HG02763 (cell line): ENCODE measurements at regions not wholly inside any gene's neighbourhood (a gene's known extent, or its start where the extent isn't known, plus 50 kb on each side); places are given as distances from the start of the nearest gene placed in this dataset.

ENCODE experiments used
- ATAC-seq: cut with Tn5 transposase; IDR thresholded peaks from one replicate; pipeline ENCODE4 v1.9.1; 2021; ENCODE audit warnings: mild to moderate bottlenecking, moderate library complexity; ENCODE audit not compliant: unreplicated experiment

GRCh38 chr1:193365966-193366365, 179.6 kb upstream of the B3GALT2 start:
- ATAC-seq, result no peak

GRCh38 chr1:193359631-193360030, 173.2 kb upstream of the B3GALT2 start:
- ATAC-seq, result no peak

GRCh38 chr1:193358419-193358818, 172.0 kb upstream of the B3GALT2 start:
- ATAC-seq, result no peak

DNA sequence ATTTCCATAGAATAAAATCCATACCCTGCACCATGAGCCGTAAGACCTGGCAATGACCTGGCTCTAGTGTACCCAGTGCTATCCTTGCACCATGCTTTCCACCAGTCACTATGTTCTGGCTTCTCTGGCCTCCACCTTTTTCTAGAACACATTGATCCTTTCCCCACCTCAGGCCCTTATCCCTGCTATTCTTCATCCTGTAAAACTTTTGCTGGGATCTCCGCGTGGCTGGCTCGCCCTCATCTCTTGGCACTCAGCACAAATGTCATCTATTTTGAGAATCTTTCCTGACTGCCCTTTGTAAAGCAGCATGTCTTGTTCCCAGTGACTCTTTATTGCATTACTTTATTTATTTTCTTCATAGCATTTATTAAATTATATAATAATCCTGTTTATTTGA, 169.8 kb upstream of the B3GALT2 start:
- ATAC-seq, result no peak

DNA sequence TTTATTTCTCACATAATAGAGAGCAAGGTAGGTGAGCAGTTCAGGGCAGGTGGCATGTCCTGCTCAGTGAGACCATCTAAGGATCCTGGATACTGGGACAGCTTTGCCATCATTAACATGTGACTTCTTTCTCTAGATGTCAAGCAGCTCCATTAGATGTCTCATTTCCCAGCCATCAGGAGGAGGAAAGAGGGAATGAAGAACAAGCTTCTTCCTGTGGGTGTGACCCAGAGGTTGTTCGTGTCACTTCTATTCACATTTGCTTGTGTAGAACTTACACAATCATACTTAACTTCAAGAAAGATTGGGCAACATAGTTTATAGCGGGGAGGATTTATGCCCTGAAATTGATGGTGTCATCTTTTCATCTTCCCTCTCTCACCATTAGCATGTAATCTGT, 169.2 kb upstream of the B3GALT2 start:
- ATAC-seq, result no peak

DNA sequence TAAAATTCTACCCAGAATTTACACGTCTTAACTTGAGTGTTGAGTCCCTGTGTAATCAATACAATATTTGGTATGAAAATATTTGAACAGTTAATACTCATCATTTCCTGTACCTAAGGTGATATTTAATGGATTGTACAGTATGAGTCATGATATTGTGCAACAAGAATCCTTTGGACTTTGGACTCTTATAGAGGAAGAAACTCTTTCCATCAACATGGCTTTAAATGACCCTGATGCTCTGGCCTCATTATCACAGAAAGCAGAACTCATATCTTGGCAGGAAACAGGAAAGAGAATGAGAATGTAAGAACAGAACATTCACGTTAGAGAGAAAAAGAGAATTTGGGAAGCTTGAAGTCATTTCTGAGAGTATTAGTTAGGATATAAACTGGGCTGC, 168.8 kb upstream of the B3GALT2 start:
- ATAC-seq, result no peak

GRCh38 chr1:193348769-193349535, 162.5 kb upstream of the B3GALT2 start:
- ATAC-seq, result no peak

DNA sequence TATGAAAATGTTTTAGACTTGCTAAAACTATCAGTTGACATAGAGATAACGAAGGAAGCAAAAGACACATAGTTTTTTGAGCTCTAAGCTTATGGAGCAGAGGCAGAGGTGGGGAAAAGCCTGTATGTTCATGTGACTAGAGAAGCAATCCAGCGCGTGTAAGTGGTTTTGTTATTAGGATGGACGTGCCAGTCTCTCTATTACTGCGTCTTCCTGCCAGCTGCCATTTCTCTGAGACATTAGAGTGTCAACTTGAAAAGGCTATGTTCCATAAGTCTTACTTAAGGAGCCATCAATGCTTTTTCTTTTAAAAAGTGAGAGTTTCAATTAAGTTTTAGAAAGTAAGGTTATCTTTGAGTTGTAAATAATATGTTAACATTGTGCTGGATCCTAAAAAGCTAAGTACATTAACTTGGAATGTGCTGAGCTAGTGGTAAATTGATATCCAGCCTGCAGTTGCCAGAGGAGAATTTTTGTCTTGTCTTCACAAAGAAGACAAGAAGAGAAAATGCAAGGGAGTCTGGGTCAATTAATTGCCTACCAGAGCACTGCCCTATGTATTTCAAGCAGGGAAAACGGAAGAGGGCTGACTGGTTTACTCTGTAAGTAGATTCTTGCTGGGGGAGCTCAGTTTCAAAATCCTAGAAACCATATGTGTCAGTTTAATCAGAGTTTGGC, 161.8 kb upstream of the B3GALT2 start:
- no peak for ATAC-seq

GRCh38 chr1:193346085-193346484, 159.7 kb upstream of the B3GALT2 start:
- ATAC-seq, result no peak

DNA sequence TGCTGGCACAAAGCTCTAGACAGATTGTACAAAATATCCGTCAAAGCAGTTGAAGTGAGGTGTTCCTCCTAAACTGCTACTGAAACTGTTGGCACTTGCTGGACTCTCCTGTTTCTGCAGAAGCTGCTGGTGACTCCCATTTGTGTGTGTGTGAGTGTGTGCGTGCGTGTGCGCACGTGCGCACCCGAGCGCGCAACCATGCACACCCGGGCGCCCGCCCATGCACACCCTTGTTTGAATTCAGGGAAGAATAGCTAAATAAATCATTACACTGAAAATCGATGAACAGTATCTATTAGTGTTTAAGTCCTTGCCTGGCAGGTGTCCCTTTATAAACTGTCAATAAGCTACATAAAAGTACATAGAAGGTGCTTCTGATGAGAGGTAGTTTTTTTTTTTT, 156.4 kb upstream of the B3GALT2 start:
- ATAC-seq, result no peak

GRCh38 chr1:193340331-193340730, 153.9 kb upstream of the B3GALT2 start:
- no peak for ATAC-seq

- ATAC-seq, result no peak
Measured at GRCh38 chr1:193339401-193339800, 153.0 kb upstream of the B3GALT2 start.

DNA sequence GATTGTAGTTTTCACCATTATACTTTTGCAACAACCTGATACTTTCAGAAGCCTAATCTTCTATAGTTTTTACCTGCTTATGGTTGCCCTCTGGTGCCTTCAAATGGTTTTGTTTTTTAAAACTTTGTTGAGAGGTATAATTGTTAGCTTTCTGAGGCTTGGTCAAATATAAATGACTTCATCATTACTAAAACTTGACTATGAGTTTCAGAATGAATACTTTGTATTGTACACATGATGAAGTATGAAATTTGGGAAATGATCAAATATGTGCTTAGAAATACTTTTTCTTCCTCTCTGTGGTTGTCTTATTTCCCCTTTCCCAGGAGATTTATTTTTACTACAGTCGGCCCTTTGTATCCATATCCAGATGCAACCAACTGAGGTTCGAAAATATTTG, 151.8 kb upstream of the B3GALT2 start:
- ATAC-seq, result no peak

DNA sequence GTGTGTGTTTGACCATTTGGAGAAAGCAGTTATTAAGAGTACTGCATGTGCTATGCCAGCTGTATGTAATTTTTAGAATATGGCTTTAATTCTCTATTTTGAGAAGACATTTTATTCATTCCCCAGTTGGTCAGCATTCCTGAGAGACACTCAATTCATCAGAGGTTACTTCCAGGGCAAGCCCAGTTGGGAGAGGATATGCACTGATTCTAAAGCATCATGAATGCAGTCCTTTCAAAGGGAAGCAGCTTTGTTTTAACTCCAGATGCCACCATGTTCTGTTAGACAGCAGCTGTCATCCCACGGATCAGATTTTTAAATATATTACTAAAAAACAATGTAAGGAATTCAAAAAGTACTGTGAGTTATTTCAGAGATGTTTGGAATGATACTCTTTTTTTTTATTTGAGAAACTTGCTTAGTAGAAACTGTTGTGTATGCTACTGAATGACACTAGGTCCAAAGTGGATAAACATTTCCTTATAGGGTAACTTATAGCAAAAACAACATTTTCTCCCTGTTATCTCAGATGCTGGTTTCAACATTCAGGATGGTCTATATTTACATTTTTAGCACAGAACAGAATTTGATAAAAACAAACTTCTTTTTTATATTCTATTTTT, 149.5 kb upstream of the B3GALT2 start:
- ATAC-seq, result no peak

- no peak for ATAC-seq
Measured at GRCh38 chr1:193333166-193333565, 146.8 kb upstream of the B3GALT2 start.

DNA sequence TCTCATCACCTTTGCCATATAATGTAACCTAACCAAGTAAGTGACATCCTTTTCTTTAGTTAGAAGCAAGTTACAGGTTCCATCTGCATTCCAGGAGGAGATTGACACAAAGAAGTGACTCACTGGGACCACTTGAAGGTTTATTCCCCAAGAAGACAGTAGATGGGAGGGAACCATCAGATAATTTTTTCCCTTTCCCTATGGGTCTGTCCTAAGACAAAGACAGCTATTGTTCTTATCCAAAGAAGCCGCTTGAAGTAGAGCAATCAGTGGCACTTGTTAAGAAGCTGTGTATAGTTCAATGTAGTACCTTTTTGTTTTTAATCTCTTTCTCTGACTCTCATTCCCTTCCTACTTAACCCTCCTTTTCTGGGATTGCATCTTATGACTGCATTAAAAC, 139.9 kb upstream of the B3GALT2 start:
- no peak for ATAC-seq

DNA sequence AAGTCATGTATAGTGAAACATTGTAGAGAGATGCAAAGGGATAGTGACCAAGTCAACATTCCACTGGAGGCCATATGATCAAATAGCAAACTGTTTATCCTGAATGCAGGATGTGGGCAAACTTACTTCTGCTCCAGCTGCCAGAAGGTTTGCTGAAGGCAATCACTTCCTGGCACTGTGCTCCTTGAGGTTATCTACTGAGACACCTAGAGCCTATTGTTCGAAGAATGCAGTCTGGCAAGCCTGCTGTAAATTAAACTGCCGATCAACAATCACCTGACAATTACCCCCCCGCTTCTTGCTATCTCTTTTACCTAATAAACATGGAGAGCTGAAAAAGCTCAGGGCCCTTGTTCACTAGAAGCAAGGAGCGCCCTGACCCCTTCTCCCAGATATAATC, 139.4 kb upstream of the B3GALT2 start:
- no peak for ATAC-seq

DNA sequence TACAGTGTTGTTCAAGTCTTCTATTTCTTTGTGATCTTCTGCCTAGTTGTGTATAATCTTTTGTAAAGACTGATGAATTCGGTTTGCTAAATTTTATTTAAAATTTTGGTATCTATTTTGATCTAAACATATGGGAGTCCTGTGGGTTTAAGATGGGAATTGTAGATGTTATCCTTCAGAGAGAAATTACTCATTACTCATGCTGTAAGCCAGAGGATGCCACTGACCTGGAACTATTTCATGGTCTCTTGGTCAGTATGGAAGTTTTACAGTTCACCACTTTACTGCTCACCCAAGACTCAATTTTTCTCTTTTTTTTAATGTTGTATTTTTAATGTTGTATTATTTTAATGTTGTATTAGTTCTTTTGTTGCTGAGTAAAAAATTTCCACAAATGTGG, 138.6 kb upstream of the B3GALT2 start:
- no peak for ATAC-seq

GRCh38 chr1:193322211-193322610, 135.8 kb upstream of the B3GALT2 start:
- no peak for ATAC-seq

GRCh38 chr1:193321242-193321840, 134.9 kb upstream of the B3GALT2 start:
- ATAC-seq, result no peak

- no peak for ATAC-seq
Measured at GRCh38 chr1:193320270-193320669, 133.9 kb upstream of the B3GALT2 start.

DNA sequence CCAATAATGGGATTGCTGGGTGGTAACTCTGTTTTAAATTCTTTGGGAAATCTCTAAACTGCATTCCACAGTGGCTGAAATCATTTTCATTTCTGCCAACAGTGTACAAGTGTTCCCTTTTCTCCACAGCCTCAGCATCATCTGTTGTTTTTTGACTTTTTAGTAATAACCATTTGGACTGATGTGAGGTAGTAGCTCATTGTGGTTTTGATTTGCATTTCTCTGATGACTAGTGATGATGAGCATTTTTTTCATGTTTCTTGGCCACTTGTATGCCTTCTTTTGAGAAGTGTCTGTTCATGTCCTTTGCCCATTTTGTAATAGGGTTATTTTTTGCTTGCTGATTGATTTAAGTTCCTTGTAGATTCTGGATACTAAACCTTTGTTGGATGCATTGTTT, 131.9 kb upstream of the B3GALT2 start:
- ATAC-seq, result no peak
